ENCODE measurements at regions not wholly inside any gene's neighbourhood (a gene's known extent, or its start where the extent isn't known, plus 50 kb on each side); places are given as distances from the start of the nearest gene placed in this dataset.

DNA sequence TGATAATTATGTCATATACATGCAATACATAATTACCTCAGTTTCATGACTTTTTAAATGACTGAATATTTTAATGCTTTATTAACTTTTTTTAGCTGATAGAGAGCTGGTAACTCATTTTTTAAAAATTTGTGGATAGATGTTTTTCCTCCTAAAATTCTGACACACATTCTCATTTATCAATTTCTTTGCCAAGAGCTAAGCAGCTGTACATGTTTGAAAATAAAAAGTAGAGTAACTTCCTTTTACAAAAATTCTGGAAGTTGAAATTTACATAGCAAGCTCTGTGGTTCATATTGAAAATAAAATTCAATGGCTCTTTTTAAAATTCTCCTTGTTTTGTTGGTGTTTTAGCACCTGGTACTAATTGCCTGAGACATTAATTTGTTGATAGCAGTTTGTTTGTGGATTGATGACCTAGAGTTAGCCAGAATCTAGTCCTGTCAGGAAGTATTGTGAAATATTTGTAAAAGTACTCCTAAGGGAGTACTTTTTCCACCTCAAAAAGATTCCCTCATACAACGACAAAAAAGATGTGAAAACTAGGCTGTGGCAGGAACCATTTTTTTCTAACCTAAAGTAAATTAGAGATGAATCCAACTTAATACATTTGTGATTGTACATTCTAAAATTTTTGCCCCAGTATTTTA is 621.8 kb downstream of the BCKDHB start:
- DNase-seq (ENCODE audit: low spot score): no peak

DNA sequence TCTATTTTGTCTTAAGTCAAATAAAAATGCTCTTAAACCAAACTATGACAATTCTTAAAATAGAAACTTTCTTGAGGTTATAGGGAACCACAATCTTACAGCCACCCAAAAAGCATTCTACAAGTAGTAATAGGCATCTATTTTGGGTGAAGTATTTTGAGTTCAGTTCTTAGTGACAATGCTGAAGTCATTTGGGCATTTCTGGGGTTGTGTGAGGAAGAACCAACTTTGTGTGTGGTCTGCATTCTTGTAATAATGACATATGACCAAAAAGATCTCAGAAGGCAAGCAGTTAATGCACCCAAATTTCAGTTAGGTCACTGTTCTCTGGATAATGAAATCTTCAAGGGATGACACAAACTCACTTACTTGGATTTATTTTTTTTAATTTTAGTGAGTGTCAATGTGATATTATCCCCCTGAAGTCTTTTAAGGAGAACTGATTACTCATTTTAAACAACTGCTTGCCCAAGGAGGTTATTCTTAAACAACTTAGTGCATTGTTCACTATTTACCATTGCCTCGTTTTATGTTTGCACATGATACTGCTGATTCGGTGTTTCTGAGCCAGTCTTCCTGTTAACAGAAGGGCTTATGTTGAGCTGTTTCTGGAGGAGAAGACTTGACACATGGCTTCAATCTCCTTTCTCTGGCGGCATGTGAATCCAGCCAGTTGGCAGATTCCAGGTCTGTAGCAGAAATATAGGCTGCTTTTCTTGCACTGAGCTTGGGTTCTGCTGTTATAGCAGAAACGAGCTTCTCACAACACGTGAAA is 618.9 kb downstream of the BCKDHB start:
- DNase-seq (ENCODE audit: low spot score): no peak

DNA sequence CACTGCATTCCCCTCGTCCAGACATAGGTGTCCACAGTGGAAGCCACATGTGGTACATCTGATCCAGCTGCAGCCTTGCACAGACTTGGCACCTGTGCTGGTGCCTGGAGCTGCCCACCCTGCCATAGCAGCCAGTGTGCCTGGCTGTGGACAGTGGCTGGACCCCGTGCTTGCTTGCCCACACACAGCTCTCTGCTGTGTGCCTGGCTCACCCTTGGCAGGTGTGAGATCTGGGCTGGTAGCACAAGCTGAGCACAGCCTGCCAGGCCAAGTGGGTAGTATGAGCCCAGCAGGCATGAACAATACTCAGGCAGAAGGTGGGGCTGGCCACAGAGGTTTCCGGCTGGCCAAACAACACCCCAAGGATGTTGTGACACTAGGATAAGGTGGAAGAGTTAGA is 614.4 kb downstream of the BCKDHB start:
- DNase-seq (ENCODE audit: low spot score): no peak

GRCh38 chr6:80714513-80714912 is 608.0 kb downstream of the BCKDHB start:
- no peak for DNase-seq (ENCODE audit: low spot score)

- no peak for DNase-seq (ENCODE audit: low spot score)
Observed at GRCh38 chr6:80698459-80698858, 592.0 kb downstream of the BCKDHB start.

DNA sequence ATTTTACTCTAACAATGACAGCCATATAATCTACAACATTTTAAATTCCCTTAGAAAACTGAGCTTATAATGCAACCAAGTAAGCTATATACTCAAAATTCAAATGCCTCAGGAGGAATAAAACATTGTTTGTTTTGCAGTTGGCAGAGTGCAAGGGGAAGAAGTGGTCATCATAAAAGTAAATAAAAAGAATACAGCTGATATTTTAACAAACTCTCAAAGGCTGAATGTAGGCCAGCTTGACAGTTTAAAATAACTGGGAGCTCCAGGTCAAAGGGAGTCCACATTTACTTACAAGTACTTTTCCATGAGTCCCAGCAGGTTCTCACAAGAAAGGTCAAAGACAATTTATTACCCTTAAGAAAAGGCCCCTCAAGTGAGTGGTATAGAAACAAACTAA is 589.8 kb downstream of the BCKDHB start:
- no peak for DNase-seq (ENCODE audit: low spot score)

DNA sequence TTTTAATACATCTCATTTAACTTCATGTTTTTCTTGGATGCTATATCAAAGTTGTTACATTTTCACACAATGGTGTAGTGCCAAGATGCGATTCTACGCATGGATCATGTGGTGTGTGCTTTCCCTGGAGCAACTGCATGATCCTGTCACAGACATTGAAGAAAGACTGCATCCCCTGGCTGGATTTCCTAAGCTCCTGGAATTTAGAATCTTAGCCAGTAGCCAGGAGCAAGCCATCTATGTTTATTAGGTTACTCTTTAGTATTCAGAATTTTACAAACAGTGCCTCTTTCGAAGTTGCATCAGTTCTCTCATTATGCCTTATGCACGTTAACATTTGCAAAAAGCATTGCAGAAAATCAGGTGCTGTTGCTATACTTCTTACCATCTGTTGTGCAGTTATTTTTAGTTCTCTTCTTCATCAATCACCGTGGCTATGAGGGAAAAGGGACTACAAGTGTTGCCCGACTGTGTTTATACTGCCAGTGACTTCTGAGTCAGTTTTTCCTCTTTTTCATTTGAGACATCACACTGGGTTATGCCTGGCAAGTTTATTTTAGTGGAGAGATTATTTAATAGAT is 584.2 kb downstream of the BCKDHB start:
- no peak for DNase-seq (ENCODE audit: low spot score)

DNA sequence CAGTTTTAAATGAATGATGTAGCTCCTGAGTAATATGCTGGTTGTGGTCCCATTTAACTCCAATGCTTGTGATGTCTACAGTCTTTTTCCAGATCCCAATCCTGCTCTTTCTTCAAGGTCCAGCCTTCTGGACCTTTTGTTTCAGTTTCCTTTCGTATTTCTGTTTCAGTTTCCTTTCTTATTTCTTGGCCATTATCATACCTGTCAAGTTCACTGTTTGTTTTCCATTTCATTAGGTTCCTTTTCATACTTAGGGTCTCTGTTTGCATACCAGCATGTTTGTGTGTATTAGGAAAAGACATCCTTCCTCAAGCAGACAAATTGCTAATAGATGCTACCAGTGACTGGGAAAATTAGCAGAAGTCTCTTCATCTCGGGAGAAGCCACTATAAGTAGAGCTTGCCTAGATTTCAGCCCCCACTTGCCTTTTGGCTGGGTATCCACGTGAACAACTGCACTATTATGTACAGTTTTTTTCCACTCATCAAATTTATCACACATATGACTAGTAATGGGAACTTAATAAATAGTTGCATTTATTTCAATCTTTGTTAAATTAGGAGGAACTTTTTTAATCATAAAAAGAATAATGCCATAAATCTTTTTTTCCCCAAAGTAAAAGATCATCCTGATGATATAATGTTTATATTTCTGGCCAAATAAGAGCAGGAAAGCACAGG is 583.4 kb downstream of the BCKDHB start:
- no peak for DNase-seq (ENCODE audit: low spot score)

- no peak for DNase-seq (ENCODE audit: low spot score)
Observed at GRCh38 chr6:80679992-80680391, 573.5 kb downstream of the BCKDHB start.

- no peak for DNase-seq (ENCODE audit: low spot score)
Observed at GRCh38 chr6:80676386-80676785, 569.9 kb downstream of the BCKDHB start.

DNA sequence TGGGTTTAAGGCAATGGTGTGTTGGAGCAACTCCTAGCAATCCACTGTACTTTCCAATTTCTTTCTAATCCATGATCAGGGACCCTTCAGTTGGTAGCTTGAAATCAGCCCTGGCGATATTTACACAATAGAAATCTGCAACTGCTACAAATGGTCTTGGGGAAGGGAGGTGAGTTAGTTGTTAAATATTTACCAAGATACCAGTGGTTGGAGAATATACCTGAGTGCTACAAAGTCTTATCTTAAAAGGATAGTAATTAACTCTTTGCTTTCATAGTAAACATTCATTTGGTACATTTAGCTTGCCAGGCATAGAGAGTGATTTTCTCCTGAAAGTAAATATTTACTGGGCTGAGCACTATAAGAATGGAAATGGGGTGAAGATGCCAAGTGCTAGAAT is 568.2 kb downstream of the BCKDHB start:
- no peak for DNase-seq (ENCODE audit: low spot score)

- no peak for DNase-seq (ENCODE audit: low spot score)
Observed at GRCh38 chr6:80673367-80673766, 566.9 kb downstream of the BCKDHB start.

GRCh38 chr6:80667006-80667405 is 560.5 kb downstream of the BCKDHB start:
- no peak for DNase-seq (ENCODE audit: low spot score)

DNA sequence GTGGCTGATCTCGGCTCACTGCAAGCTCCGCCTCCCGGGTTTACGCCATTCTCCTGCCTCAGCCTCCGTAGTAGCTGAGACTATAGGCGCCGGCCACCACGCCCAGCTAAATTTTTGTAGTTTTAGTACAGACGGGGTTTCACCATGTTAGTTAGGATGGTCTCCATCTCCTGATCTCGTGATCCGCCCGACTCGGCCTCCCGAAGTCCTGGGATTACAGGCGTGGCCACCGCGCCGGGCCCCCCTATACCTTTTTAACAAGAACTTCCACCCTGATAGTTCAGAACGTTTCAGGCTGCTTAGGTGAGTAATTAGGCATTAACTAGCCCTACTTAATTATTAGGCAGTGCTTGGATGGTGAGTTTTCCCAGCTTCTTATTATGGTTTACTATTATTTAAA is 552.5 kb downstream of the BCKDHB start:
- DNase-seq (ENCODE audit: low spot score): no peak

- DNase-seq (ENCODE audit: low spot score): no peak
Observed at GRCh38 chr6:80647156-80647555, 540.7 kb downstream of the BCKDHB start.

GRCh38 chr6:80643881-80644280 is 537.4 kb downstream of the BCKDHB start:
- no peak for DNase-seq (ENCODE audit: low spot score)

DNA sequence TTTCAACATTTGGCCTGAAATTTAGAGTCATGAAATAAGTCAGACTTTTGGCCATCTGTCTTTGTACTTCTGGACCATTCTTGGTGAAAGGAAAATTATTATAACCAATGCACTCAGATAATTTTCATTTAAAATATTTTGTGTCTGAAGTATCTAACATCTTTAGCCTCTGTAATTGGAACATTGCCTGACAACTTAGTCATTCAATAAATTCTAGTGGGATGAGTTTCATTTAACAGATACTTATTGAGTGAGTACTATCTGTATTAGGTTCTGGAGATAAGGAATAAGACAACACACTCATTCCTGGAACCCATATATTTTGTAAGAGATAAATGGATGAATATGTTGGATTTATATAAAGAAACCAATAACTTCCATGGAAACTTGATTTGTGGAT is 536.0 kb downstream of the BCKDHB start:
- DNase-seq (ENCODE audit: low spot score): no peak

DNA sequence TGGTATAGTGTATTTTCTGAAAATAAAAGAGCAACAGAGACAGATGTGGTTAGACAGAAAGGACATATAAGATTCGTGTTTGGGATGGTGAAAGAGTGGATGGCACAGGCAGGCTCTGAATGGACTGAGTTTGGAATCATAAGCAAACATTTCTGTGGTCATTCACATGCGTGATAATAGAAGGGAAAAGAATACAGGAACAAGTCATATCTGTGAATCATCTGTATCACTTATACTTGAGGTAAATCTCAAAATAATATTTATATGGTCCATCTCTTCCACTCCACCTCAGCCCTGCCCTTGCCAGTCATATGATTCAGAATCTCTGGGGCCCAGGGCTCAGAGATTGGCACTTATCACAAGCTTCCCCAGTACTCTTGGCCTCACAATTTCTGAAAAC is 535.1 kb downstream of the BCKDHB start:
- DNase-seq (ENCODE audit: low spot score): no peak

DNA sequence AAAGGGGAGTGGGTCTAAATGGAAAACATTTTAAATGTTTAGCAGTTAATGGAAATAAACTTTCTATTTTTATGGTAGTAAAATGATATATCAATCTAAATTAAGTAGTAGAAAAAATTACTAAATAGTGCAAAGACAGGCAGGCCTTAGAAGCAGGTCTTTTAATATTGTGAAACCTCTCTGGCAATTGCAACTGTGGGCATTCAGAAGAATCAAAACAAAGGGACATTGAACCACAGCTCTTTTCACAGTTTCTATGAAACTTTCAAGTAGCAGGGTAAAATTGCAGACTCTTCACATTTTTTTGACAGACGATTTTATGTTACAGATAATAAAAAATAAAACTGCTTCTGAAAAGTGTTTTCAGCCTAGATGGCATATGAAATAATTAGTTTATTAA is 533.7 kb downstream of the BCKDHB start:
- DNase-seq (ENCODE audit: low spot score): no peak

GRCh38 chr6:80639181-80639629 is 532.7 kb downstream of the BCKDHB start:
- no peak for DNase-seq (ENCODE audit: low spot score)

- peak; percentile 73 for DNase-seq (ENCODE audit: low spot score)
Observed at GRCh38 chr6:80638213-80639055, 532.0 kb downstream of the BCKDHB start.

- DNase-seq (ENCODE audit: low spot score): no peak
Observed at GRCh38 chr6:80637312-80637711, 530.8 kb downstream of the BCKDHB start.

All from SW480 (cell line).